LNCAP (cell line): ENCODE measurements at regions not wholly inside any gene's neighbourhood (a gene's known extent, or its start where the extent isn't known, plus 50 kb on each side); places are given as distances from the start of the nearest gene placed in this dataset.

Experiments used
- TF ChIP-seq, protein P1 (sequence below): fragments of 450-650 bp; IDR thresholded peaks from 2 replicates; pipeline ENCODE4 v1.5.1; 2017; ENCODE audit warnings: mild to moderate bottlenecking

DNA sequence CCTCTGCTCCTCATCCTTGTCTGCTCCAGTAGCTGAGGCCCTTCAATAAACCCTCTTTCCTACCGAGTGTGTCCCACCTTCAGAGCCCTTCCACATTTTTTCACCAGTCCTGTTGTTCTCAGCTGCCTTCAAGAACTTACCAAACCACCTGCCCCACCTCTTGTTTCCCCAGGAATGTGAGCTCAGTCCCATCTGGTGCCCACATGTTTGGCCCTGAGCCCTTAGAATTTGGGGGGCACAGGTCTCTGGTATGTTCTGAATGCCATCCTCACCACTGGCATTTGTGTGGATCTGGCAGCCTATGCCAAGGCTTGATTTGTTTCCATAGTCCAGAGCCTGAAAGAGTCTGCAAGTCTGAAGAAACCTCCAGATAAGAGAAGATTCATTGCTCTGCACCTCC lies 315.2 kb upstream of the PPP2R3A start:
- TF ChIP-seq, protein P1, sequence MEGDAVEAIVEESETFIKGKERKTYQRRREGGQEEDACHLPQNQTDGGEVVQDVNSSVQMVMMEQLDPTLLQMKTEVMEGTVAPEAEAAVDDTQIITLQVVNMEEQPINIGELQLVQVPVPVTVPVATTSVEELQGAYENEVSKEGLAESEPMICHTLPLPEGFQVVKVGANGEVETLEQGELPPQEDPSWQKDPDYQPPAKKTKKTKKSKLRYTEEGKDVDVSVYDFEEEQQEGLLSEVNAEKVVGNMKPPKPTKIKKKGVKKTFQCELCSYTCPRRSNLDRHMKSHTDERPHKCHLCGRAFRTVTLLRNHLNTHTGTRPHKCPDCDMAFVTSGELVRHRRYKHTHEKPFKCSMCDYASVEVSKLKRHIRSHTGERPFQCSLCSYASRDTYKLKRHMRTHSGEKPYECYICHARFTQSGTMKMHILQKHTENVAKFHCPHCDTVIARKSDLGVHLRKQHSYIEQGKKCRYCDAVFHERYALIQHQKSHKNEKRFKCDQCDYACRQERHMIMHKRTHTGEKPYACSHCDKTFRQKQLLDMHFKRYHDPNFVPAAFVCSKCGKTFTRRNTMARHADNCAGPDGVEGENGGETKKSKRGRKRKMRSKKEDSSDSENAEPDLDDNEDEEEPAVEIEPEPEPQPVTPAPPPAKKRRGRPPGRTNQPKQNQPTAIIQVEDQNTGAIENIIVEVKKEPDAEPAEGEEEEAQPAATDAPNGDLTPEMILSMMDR = no peak

- TF ChIP-seq, protein P1 = no peak
Measured at GRCh38 chr3:135652388-135652787, 313.1 kb upstream of the PPP2R3A start.

DNA sequence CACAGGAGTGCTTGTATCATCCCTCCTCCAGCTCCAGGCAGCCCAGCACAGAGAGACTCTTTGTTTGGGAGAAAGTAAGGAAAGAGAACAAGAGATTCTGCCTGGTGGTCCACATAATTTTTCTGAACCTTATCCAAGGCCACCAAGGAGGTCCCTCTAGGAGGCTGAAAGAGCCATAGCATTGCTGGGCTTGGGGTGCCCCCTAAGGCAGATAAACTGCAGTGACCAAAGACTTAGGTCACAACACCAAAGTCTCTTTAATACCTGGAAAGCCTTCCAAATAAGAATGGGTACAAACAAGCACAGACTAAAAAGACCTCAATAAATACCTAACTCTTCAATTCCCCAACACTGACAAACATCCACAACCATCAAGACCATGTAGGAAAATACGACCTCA lies 310.2 kb upstream of the PPP2R3A start:
- TF ChIP-seq, protein P1 = no peak

DNA sequence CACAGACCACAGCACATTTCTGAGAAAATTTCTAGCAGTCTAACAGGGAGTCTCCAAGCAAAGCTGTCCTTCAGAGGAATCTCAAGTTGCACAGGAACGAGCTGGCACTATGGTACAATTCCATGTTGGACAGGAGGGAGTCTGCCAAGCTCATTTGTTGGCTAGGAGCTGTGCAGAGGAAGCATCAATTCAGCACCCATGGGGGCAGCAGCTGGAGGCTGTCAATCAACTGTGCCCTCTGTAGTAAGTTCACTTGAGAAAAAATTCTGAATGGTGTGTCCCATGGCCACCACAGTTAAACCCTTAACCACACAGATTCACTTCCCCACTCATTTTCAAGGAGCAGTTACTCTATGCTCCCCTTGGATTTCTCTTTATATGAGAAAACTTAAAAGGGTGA lies 298.5 kb upstream of the PPP2R3A start:
- TF ChIP-seq, protein P1 = no peak

- TF ChIP-seq, protein P1 = no peak
Measured at GRCh38 chr3:135674508-135674907, 291.0 kb upstream of the PPP2R3A start.

- TF ChIP-seq, protein P1 = no peak
Measured at GRCh38 chr3:135678386-135678785, 287.1 kb upstream of the PPP2R3A start.

- TF ChIP-seq, protein P1 = no peak
Measured at GRCh38 chr3:135688003-135688402, 277.5 kb upstream of the PPP2R3A start.

DNA sequence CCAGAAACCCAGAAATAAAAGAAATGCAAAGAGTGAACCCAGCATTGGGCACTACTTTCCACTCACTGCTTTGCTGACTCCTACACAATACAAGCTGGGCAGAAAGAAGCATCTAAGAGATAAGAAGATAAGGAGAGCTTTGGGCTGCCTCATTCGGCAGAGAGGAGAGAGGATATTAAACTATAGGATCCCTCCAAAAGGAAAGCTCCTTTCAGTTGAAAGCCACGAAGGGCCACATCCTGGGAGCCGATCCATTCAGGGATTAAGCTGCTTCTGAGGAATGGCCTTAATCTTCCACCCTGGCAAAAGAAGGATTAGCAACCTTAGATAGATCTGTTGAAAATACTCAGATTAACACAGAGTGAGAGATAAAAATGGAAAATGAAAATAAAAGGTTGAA lies 274.9 kb upstream of the PPP2R3A start:
- TF ChIP-seq, protein P1 = no peak
